ENCODE measurements at regions not wholly inside any gene's neighbourhood (a gene's known extent, or its start where the extent isn't known, plus 50 kb on each side); places are given as distances from the start of the nearest gene placed in this dataset.

GRCh38 chr18:41545091-41545888, 409.7 kb upstream of the PIK3C3 start (continued):
- no peak for TF ChIP-seq NKRF (conservative IDR thresholded peaks at IDR 0.05)
- TF ChIP-seq ZBTB11 (CRISPR knock-in tag; IDR thresholded peaks at IDR 0.05) = no peak
- no peak for TF ChIP-seq ZNF207 (IDR thresholded peaks at IDR 0.05; ENCODE audit: borderline replicate concordance)
- TF ChIP-seq ZNF217 (IDR thresholded peaks at IDR 0.05) = no peak
- no peak for TF ChIP-seq ZBTB40 (IDR thresholded peaks at IDR 0.05; ENCODE audit: borderline replicate concordance)

Measured in GM12878 (cell line).